ENCODE measurements at regions not wholly inside any gene's neighbourhood (a gene's known extent, or its start where the extent isn't known, plus 50 kb on each side); places are given as distances from the start of the nearest gene placed in this dataset.

- intact Hi-C loops (cut with micrococcal nuclease): no loop called here
- TF ChIP-seq CTCF (IDR thresholded peaks at IDR 0.05): no peak
- Mint-ChIP-seq H3K9me3 (peaks cover 9 to 14% of the 10 kb centered on the region in 2 donors), H3K4me3 (no peak overlapping the region), H3K27ac (no peak overlapping the region), H3K4me1 (no peaks in the 10 kb centered on the region), H3K27me3 (ENCODE audit: low read depth in 2 of 2) (no peaks in the 10 kb centered on the region), H3K36me3 (no peaks in the 10 kb centered on the region)
- Histone ChIP-seq H3K9me3 (ENCODE audit: control insufficient read depth, insufficient read depth, low read length) (no peaks in the 10 kb centered on the region), H3K36me3 (ENCODE audit: control insufficient read depth, insufficient read depth, low read length) (no peaks in the 10 kb centered on the region), H3K4me3 (ENCODE audit: low read length) (no peak overlapping the region), H3K4me1 (ENCODE audit: control insufficient read depth, insufficient read depth, low read length) (no peaks in the 10 kb centered on the region), H3K27ac (ENCODE audit: low read length) (no peak overlapping the region), H3K27me3 (ENCODE audit: control insufficient read depth, insufficient read depth, low read length) (no peaks in the 10 kb centered on the region)
- 93% methylated on average over 5 of the region's 5 CpGs for WGBS (ENCODE audit: insufficient coverage)
- DNase-seq (no peak), ATAC-seq (no peak)
These were observed 617.6 kb downstream of the COL12A1 start for GRCh38 chr6:74588094-74588832.

- TF ChIP-seq CTCF (IDR thresholded peaks at IDR 0.05): no peak
- no peak overlapping the region for H3K4me3 Mint-ChIP-seq
- DNase-seq: no peak
- no peak for ATAC-seq
- Histone ChIP-seq H3K27ac (ENCODE audit: low read length) (no peak overlapping the region), H3K9me3 (ENCODE audit: control insufficient read depth, insufficient read depth, low read length) (no peaks in the 10 kb centered on the region), H3K4me3 (ENCODE audit: low read length) (no peak overlapping the region), H3K36me3 (ENCODE audit: control insufficient read depth, insufficient read depth, low read length) (no peaks in the 10 kb centered on the region), H3K4me1 (ENCODE audit: control insufficient read depth, insufficient read depth, low read length) (no peaks in the 10 kb centered on the region), H3K27me3 (ENCODE audit: control insufficient read depth, insufficient read depth, low read length) (no peaks in the 10 kb centered on the region)
- H3K36me3 Mint-ChIP-seq: no peaks in the 10 kb centered on the region
- WGBS (ENCODE audit: insufficient coverage): no CpG with 5 or more reads among the region's 2 CpGs
- peaks cover 6 to 12% of the 10 kb centered on the region in 2 donors for H3K9me3 Mint-ChIP-seq
- no peaks in the 10 kb centered on the region for H3K27me3 Mint-ChIP-seq (ENCODE audit: low read depth in 2 of 2)
- no peaks in the 10 kb centered on the region for H3K4me1 Mint-ChIP-seq
- no peak overlapping the region for H3K27ac Mint-ChIP-seq
- intact Hi-C loops (cut with micrococcal nuclease): no loop called here
These were observed 618.5 kb downstream of the COL12A1 start for GRCh38 chr6:74587386-74587785.

GRCh38 chr6:74585753-74586152, 620.1 kb downstream of the COL12A1 start:
- Histone ChIP-seq H3K27ac (ENCODE audit: low read length) (no peak overlapping the region), H3K36me3 (ENCODE audit: control insufficient read depth, insufficient read depth, low read length) (no peaks in the 10 kb centered on the region), H3K27me3 (ENCODE audit: control insufficient read depth, insufficient read depth, low read length) (no peaks in the 10 kb centered on the region), H3K9me3 (ENCODE audit: control insufficient read depth, insufficient read depth, low read length) (no peaks in the 10 kb centered on the region), H3K4me3 (ENCODE audit: low read length) (no peak overlapping the region), H3K4me1 (ENCODE audit: control insufficient read depth, insufficient read depth, low read length) (no peaks in the 10 kb centered on the region)
- ATAC-seq (no peak), DNase-seq (no peak)
- Mint-ChIP-seq H3K36me3 (no peaks in the 10 kb centered on the region), H3K27me3 (ENCODE audit: low read depth in 2 of 2) (no peaks in the 10 kb centered on the region), H3K4me3 (no peak overlapping the region), H3K4me1 (no peaks in the 10 kb centered on the region), H3K9me3 (peaks cover 6 to 12% of the 10 kb centered on the region in 2 donors), H3K27ac (no peak overlapping the region)
- intact Hi-C loops (cut with micrococcal nuclease): no loop called here
- TF ChIP-seq CTCF (IDR thresholded peaks at IDR 0.05): no peak

GRCh38 chr6:74581681-74582080, 624.2 kb downstream of the COL12A1 start:
- H3K4me1 ChIP-seq (ENCODE audit: control insufficient read depth, insufficient read depth, low read length): no peaks in the 10 kb centered on the region
- no peaks in the 10 kb centered on the region for H3K27me3 Mint-ChIP-seq (ENCODE audit: low read depth in 2 of 2)
- intact Hi-C loops (cut with micrococcal nuclease): no loop called here
- WGBS (ENCODE audit: insufficient coverage): 90% methylated on average over 6 of the region's 6 CpGs
- no peaks in the 10 kb centered on the region for H3K4me1 Mint-ChIP-seq
- TF ChIP-seq CTCF (IDR thresholded peaks at IDR 0.05): no peak
- no peak for ATAC-seq
- no peaks in the 10 kb centered on the region for H3K27me3 ChIP-seq (ENCODE audit: control insufficient read depth, insufficient read depth, low read length)
- H3K4me3 Mint-ChIP-seq: no peak overlapping the region
- H3K36me3 ChIP-seq (ENCODE audit: control insufficient read depth, insufficient read depth, low read length): no peaks in the 10 kb centered on the region
- no peaks in the 10 kb centered on the region for H3K9me3 ChIP-seq (ENCODE audit: control insufficient read depth, insufficient read depth, low read length)
- no peak overlapping the region for H3K27ac Mint-ChIP-seq
- H3K36me3 Mint-ChIP-seq: no peaks in the 10 kb centered on the region
- peaks cover 7 to 11% of the 10 kb centered on the region in 2 donors for H3K9me3 Mint-ChIP-seq
- DNase-seq: no peak
- H3K4me3 ChIP-seq (ENCODE audit: low read length): no peak overlapping the region
- no peak overlapping the region for H3K27ac ChIP-seq (ENCODE audit: low read length)
